Psoas muscle (tissue), 7 donors: ENCODE measurements at regions not wholly inside any gene's neighbourhood (a gene's known extent, or its start where the extent isn't known, plus 50 kb on each side); places are given as distances from the start of the nearest gene placed in this dataset.

Experiments used
- ATAC-seq, 4 donors: fragments of 200-7000 bp; cut with Tn5 transposase; one replicate each; pipeline ENCODE4 v1.9.1; 2020; ENCODE audit warnings: moderate library complexity in 3 of 4, mild to moderate bottlenecking in 2 of 4
- DNase-seq, 2 donors: peaks; one replicate each; pipeline ENCODE4 v3.0.0-alpha.2; 2020
- H3K27ac ChIP-seq: fragments of 200-600 bp; one replicate; pipeline ENCODE4 v1.8.0; 2022
- H3K27me3 ChIP-seq, 3 donors: fragments of 200-600 bp in 1 of 3; one replicate each; pipeline versions ENCODE4 v1.6.1 to v1.8.0; 2013 to 2022; ENCODE audit warnings: low read length in 2 of 3, mild to moderate bottlenecking in 2 of 3, moderate library complexity in 1 of 3; ENCODE audit not compliant: insufficient read depth in 3 of 3
- H3K36me3 ChIP-seq, 2 donors: fragments of 200-600 bp in 1 of 2; one replicate each; pipeline versions ENCODE4 v1.6.1 to v1.8.0; 2013 to 2022; ENCODE audit warnings: low read depth in 1 of 2, mild to moderate bottlenecking in 1 of 2, moderate library complexity in 1 of 2; ENCODE audit not compliant: insufficient read depth in 1 of 2
- H3K4me1 ChIP-seq: fragments of 200-600 bp; one replicate; pipeline ENCODE4 v1.8.0; 2022
- H3K4me3 ChIP-seq: fragments of 200-600 bp; one replicate; pipeline ENCODE4 v1.8.0; 2022; ENCODE audit warnings: mild to moderate bottlenecking
- H3K9me3 ChIP-seq: fragments of 200-600 bp; one replicate; pipeline ENCODE4 v1.8.0; 2022
- CTCF ChIP-seq: fragments of 200-600 bp; IDR thresholded peaks from one replicate; pipeline ENCODE4 v1.8.0; 2022; ENCODE audit warnings: antibody characterized with exemption
- WGBS, 3 donors: extraction: QIAGEN DNeasy Blood & Tissue Kit; methylation state at CpG; one replicate each; pipeline versions ENCODE4 v1.1.6 to v1.1.7; 2013; 5-methylcytosine and 5-hydroxymethylcytosine counted together
- intact Hi-C, 2 donors: fragments of 100-400 bp; cut with DNase I; formaldehyde crosslinking; loops; one replicate each; pipeline versions ENCODE4 v1.11.0 to v1.14.2; 2022
- donor health status: healthy with polysubstance abuse.
- donor health status: DM: no; HTN: no; CAD: no; lungs with moderate emphysema.
- donor health status: Bipolar disorder and iron deficiency.
- donor health status: healthy.
- donor health status: DM: yes; HTN: yes; CAD: no.
- donor health status: DM: no; HTN: no; CAD: no.
- donor health status: DM: yes; HTN: yes; CAD: no.

GRCh38 chr9:126113756-126114408 is 212.7 kb upstream of the MVB12B start:
- Histone ChIP-seq H3K36me3 (no peaks in the 10 kb centered on the region), H3K4me1 (no peaks in the 10 kb centered on the region), H3K27ac (no peak overlapping the region), H3K9me3 (no peaks in the 10 kb centered on the region), H3K4me3 (no peak overlapping the region), H3K27me3 (peaks cover 0 to 10% (median 9%) of the 10 kb centered on the region in 3 donors)
- ATAC-seq (no peak), DNase-seq (peak in 1 of 2 donors; percentile 23)
- intact Hi-C loops = no loop called here
- TF ChIP-seq CTCF = no peak
- 71 to 81% (median 77%) methylated on average over 17 of the region's 17 CpGs for WGBS, 3 donors

- intact Hi-C loops = no loop called here
- no peak overlapping the region for H3K4me3 ChIP-seq
- H3K36me3 ChIP-seq = no peaks in the 10 kb centered on the region
- ATAC-seq (no peak), DNase-seq (peak in 1 of 2 donors; percentile 23)
- WGBS, 3 donors = 64 to 78% (median 70%) methylated on average over 10 of the region's 10 CpGs
- no peak overlapping the region for H3K27ac ChIP-seq
- peaks cover 0 to 9% (median 8%) of the 10 kb centered on the region in 3 donors for H3K27me3 ChIP-seq
- no peak for TF ChIP-seq CTCF
- no peaks in the 10 kb centered on the region for H3K4me1 ChIP-seq
- H3K9me3 ChIP-seq = no peaks in the 10 kb centered on the region
These were observed 212.2 kb upstream of the MVB12B start for GRCh38 chr9:126114409-126114760.

GRCh38 chr9:126114850-126115460 is 211.7 kb upstream of the MVB12B start:
- H3K4me3 ChIP-seq = no peak overlapping the region
- H3K27me3 ChIP-seq = peaks cover 0 to 9% (median 8%) of the 10 kb centered on the region in 3 donors
- no peaks in the 10 kb centered on the region for H3K36me3 ChIP-seq
- no peak for TF ChIP-seq CTCF
- intact Hi-C loops = no loop called here
- no peaks in the 10 kb centered on the region for H3K4me1 ChIP-seq
- 73 to 83% (median 78%) methylated on average over 12 of the region's 12 CpGs for WGBS, 3 donors
- ATAC-seq (no peak), DNase-seq (peak in 1 of 2 donors; percentile 6)
- no peaks in the 10 kb centered on the region for H3K9me3 ChIP-seq
- H3K27ac ChIP-seq = no peak overlapping the region

- Histone ChIP-seq H3K4me1 (no peaks in the 10 kb centered on the region), H3K4me3 (no peak overlapping the region), H3K9me3 (no peaks in the 10 kb centered on the region), H3K36me3 (no peaks in the 10 kb centered on the region), H3K27me3 (peaks cover 0 to 12% (median 8%) of the 10 kb centered on the region in 3 donors), H3K27ac (no peak overlapping the region)
- ATAC-seq (no peak), DNase-seq (no peak)
- no peak for TF ChIP-seq CTCF
- intact Hi-C loops = no loop called here
- WGBS, 3 donors = 68 to 72% (median 69%) methylated on average over 17 of the region's 17 CpGs
These were observed 210.1 kb upstream of the MVB12B start for GRCh38 chr9:126116351-126117157.
